GM10266 (cell line): ENCODE measurements at regions not wholly inside any gene's neighbourhood (a gene's known extent, or its start where the extent isn't known, plus 50 kb on each side); places are given as distances from the start of the nearest gene placed in this dataset.

Experiments
- DNase-seq: peaks from one replicate; pipeline ENCODE4 v3.0.0; 2012; ENCODE audit errors: extremely low spot score
- TF ChIP-seq, protein P1 (sequence below): IDR thresholded peaks from 2 replicates; pipeline ENCODE4 v1.5.1; 2012; ENCODE audit warnings: mild to moderate bottlenecking, low read depth; ENCODE audit not compliant: control insufficient read depth, insufficient read depth; ENCODE audit errors: missing control alignments

DNA sequence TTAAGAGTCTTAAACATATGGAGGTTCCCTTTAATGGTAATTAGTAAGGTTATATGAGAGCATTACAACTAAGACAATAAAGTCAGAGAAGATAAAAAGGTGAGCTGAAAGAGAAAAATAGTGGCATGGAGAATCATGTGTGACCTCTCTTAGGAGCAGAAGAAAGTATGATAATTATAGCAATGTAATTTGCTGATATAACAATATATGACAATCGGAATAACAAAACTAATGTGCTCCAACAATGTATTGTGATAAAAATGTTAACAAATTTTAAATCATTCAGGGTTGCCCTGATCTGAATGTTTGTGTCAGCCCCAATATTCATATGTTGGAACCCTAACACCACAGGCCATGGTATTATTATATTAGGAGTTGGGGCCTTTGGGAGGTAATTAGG is 269.6 kb upstream of the PPFIA2 start:
- DNase-seq: no peak
- TF ChIP-seq, protein P1, sequence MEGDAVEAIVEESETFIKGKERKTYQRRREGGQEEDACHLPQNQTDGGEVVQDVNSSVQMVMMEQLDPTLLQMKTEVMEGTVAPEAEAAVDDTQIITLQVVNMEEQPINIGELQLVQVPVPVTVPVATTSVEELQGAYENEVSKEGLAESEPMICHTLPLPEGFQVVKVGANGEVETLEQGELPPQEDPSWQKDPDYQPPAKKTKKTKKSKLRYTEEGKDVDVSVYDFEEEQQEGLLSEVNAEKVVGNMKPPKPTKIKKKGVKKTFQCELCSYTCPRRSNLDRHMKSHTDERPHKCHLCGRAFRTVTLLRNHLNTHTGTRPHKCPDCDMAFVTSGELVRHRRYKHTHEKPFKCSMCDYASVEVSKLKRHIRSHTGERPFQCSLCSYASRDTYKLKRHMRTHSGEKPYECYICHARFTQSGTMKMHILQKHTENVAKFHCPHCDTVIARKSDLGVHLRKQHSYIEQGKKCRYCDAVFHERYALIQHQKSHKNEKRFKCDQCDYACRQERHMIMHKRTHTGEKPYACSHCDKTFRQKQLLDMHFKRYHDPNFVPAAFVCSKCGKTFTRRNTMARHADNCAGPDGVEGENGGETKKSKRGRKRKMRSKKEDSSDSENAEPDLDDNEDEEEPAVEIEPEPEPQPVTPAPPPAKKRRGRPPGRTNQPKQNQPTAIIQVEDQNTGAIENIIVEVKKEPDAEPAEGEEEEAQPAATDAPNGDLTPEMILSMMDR: no peak

- DNase-seq: no peak
- TF ChIP-seq, protein P1: no peak
Measured at GRCh38 chr12:82027612-82028011, 268.5 kb upstream of the PPFIA2 start.

DNA sequence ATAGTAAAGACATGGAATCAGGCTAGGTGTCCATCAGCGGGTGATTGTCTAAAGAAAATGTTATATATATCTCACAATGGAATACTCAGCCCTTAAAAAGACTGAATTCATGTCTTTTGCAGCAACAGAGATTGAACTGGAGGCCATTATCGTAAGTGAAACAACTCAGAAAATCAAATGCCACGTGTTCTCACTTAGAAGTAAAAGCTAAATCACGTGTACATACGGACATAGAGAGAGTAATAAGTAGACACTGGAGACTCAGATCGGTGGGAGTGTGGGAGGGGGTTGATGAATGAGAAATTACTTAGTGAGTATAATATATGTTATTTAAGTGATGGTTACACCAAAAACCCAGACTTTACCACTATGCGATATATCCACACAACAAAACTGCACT is 266.3 kb upstream of the PPFIA2 start:
- TF ChIP-seq, protein P1: no peak
- no peak for DNase-seq

- TF ChIP-seq, protein P1: peak; percentile 16
- DNase-seq: no peak
Measured at GRCh38 chr12:82019533-82019932, 260.4 kb upstream of the PPFIA2 start.

GRCh38 chr12:82015623-82016347 is 256.6 kb upstream of the PPFIA2 start:
- no peak for DNase-seq
- TF ChIP-seq, protein P1: no peak

DNA sequence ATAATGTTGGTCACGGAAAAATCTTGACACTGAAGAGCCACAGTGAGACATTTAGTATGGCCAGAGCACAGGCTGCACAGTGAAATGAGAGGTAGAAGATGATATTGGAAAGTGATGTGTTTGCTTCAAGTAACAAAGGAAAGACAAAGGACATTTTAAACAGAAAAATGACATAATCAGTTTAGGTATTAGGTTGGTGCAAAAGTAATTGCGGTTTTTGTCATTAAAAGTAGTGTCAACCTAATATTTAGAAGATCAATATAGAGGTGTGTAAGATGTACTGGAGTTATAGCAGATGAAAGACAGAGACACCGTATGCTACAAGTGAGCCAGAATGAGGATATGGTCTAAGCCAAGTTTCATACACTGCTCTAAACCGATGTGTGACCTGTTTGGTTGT is 253.0 kb upstream of the PPFIA2 start:
- no peak for DNase-seq
- TF ChIP-seq, protein P1: no peak

DNA sequence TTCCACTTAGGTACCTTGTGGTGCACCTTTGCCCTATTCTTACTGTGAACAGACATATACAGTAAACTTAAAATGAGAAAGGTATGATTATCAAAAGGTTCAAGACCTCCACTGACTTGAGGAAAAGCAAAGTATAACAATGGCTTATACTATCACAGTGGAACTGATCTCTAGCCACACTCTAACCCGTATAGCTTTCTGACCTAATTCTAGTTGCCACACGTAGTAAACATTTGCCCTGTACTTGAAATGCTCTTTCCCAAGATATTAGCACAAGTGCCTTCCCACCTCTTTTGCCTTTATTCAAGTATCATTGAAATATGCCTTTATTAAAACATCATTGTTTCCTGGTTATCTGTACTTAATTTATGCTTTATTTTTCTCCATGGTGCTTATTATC is 250.4 kb upstream of the PPFIA2 start:
- TF ChIP-seq, protein P1: no peak
- DNase-seq: no peak
